HG03571 (cell line): ENCODE measurements at regions not wholly inside any gene's neighbourhood (a gene's known extent, or its start where the extent isn't known, plus 50 kb on each side); places are given as distances from the start of the nearest gene placed in this dataset.
"Not testable (repeated sequence)": the region's sequence is repeated elsewhere in the genome, so short reads cannot be mapped to it uniquely, and the experiment has no call there.

ENCODE experiments used
- ATAC-seq: cut with Tn5 transposase; IDR thresholded peaks from one replicate; pipeline ENCODE4 v1.9.1; 2021; ENCODE audit not compliant: unreplicated experiment

DNA sequence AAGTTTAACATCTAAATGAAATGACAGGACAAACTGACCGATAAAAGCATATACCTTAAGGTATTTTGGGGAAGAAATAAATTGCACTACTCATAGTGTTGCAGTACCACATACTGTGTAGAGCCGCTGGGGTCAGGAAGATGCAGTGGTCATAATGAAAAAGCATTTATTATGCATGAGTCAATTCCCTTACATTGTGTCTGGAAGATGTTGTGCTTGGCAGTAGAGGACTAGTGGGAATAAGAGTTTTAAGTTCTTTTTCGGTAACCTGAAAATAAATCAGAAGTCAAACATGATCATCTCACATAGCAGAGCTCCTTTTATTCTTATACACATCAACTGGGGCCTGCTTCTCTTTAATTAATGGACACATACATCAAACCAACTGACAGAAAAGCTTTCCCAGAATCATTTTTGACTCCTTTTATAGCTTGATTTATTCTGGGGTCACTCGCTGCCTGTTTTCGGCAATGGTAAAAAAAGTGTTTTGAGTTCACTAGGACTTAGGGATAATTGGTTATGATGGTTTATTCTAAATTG is 262.5 kb upstream of the CHD1 start:
- no peak for ATAC-seq

DNA sequence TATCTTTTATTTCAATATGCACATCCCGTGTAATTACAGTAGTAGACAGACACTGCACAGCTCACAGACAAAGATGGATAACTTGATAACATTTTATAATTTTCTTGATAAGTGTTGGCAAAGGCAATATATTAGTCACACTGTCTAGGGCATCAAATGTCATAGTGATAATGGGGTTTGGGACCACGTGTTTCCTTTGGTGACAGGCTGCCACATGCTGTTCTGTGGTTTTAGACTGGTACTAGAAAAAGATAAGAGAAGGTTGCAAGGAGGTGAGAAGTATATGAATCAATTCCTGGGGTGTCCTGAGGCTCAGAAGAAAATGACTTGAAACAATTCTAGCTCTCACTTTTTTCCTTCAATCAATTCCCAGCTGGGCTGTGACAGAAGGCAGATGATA is 258.8 kb upstream of the CHD1 start:
- no peak for ATAC-seq

DNA sequence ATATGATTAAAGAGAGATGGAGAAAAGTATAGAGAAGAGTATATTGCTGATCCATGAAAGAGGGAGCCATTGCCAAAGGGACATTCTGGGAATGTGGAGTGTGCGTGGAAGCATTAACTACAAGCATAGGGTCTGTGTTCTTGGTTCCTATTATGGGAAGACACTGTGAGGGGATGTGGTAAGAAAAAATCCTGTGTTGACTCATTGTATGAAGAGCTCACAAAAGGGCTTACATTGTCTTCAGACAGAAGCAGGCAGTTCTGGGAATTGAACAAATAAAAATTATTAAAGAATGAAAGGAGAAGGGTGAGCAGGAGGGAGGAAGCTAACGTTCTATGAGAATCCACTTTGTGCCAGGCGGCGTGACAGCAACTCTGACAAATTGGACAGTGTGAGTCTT is 250.4 kb upstream of the CHD1 start:
- no peak for ATAC-seq

- no peak for ATAC-seq
Measured at GRCh38 chr5:99177796-99178195, 249.0 kb upstream of the CHD1 start.

- no peak for ATAC-seq
Measured at GRCh38 chr5:99176186-99176585, 247.4 kb upstream of the CHD1 start.

GRCh38 chr5:99169309-99169708 is 240.5 kb upstream of the CHD1 start:
- ATAC-seq: no peak

- not testable (repeated sequence) for ATAC-seq
Measured at GRCh38 chr5:99161538-99161937, 232.7 kb upstream of the CHD1 start.

- no peak for ATAC-seq
Measured at GRCh38 chr5:99156688-99157087, 227.9 kb upstream of the CHD1 start.

GRCh38 chr5:99143283-99143795 is 214.5 kb upstream of the CHD1 start:
- ATAC-seq: not testable (repeated sequence)

DNA sequence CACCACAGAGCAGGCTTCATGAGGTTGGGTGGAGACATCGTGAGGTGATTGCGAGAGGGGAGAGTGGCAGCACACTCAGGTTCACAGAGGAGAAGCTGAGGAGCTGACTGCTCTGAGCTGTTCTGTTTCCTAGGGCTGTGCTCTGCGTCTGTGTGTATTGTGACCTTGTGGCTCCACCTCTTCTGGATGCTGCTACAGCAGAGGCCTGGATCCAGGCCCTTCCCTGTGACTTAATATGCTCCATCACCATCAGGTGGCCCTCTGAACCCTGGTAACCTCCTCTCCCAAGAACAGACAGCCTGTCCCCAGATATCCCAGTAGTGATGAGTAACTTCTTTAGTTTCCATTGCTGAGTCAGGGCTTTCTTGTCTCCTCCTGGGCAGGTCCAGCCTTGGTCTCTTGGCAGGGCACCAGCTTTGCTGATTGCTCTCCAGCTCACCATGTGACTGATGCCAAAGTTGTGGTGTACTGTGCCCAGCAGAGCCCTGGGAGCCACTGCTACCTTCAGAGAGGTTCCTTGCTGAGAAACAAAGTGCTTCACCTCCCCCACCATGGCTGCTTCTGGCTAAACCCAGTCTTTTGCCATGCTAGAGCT is 212.8 kb upstream of the CHD1 start:
- no peak for ATAC-seq

- ATAC-seq: no peak
Measured at GRCh38 chr5:99138911-99139310, 210.1 kb upstream of the CHD1 start.

- ATAC-seq: no peak
Measured at GRCh38 chr5:99133921-99134320, 205.1 kb upstream of the CHD1 start.

DNA sequence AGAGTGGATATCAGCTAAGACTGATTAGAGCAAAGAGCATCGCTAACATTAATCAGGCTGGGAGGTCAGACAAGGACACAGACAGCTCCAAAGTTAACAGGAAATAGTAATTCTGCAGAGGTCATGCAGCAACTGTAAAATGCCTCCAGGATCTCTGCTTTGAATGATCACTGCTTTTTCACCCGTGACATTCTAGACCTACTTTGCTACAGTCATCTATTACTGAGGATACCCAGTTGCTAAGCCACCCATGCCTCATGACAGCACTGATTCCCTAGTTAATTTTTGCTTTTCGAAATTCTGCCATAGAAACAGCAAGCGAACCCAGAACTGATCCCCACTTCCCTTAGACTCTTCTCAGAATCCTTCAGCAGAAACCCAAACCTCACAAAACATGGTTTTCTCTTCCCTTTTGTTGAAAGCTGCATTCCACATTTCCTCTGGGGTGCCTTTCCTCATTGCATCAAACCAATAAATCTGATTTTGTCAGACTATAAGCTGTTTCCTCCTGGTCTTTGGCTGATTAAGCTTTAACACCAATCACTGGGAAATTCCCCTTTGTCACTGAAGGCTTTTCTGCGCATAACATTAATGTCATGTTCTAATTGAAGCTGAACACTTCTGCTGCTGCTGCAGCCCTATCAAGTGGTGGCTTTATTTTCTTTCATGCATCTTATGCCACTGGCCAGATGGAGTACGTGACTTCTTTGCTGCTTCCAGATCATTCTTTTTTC is 201.1 kb upstream of the CHD1 start:
- no peak for ATAC-seq

DNA sequence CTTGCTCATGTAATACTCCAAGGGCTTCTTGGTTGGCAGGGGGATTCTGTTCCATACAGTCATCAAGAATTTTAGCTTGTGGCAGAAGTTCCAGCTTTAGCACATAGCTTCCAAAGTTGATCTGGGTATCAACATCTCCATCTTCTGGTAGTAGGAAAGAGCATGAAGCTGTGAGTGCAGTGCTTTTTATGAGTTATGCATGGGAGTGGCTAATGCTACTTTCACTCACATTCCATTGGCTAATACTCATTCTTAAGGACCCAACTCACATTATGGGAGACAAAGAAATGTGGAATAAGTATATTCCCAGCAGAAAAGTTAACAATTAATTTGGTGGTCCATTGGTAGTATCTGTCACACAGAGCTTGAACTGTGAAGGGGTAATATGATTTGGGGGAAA is 194.2 kb upstream of the CHD1 start:
- no peak for ATAC-seq

- no peak for ATAC-seq
Measured at GRCh38 chr5:99119326-99119725, 190.5 kb upstream of the CHD1 start.

GRCh38 chr5:99116526-99116925 is 187.7 kb upstream of the CHD1 start:
- ATAC-seq: no peak

- ATAC-seq: no peak
Measured at GRCh38 chr5:99109894-99110293, 181.1 kb upstream of the CHD1 start.

- ATAC-seq: no peak
Measured at GRCh38 chr5:99105216-99105615, 176.4 kb upstream of the CHD1 start.

DNA sequence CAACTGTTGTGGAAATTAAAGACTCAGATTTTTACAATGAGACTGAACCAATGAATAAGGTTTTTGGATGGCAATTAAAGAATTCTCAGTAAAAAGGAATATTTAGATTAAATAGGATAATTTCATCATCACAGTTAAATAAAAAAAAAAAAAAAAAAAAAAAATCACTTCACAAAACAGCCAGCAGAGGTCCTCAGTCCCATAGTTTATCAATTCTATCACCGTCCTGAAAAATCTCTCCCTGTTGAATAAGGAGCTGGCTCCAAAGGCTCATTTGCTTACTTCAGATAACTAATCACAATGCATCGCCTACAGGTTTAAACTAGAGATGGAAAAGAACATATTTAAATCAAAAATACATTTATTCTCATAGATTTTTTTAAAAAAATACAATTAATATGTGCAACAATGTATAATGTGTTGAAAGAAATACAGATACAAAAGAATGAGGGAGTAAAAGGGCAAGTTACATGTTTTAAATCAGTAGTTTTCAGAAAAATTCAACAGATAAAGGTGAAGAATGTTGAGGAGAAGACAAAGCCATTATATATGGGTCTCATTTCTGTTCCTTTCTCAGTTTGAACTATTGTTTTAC is 175.8 kb upstream of the CHD1 start:
- ATAC-seq: no peak

DNA sequence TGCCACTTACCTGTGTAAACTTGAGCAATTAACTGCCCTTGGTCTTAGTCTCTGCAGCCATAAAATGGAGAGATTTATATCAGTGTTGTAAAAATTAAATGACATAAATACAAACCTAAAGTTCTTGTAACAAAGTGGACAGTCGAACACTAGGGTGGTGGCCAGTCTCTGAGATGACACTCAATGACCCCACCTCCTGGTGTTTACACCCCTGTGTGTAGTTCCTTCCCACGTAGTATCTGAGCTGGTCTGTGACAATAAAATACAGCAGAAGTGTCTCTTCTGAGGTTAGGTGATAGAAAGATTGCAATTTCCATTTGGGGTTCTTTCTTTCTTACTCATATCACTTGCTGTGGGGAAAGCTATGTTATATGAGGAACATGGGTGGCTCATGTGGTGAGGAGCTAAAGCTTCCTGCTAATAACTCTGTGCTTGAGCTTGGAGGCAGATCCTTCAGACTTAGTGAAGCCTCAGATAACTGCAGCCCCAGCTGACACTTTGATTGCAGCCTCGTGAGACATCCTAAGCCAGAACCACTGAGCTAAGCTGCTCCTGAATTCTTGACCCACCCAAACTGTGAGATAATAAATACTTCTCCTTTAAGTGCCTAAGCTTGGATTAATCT is 173.4 kb upstream of the CHD1 start:
- no peak for ATAC-seq

- no peak for ATAC-seq
Measured at GRCh38 chr5:99099691-99100090, 170.9 kb upstream of the CHD1 start.
